ENCODE measurements at regions not wholly inside any gene's neighbourhood (a gene's known extent, or its start where the extent isn't known, plus 50 kb on each side); places are given as distances from the start of the nearest gene placed in this dataset.

DNA sequence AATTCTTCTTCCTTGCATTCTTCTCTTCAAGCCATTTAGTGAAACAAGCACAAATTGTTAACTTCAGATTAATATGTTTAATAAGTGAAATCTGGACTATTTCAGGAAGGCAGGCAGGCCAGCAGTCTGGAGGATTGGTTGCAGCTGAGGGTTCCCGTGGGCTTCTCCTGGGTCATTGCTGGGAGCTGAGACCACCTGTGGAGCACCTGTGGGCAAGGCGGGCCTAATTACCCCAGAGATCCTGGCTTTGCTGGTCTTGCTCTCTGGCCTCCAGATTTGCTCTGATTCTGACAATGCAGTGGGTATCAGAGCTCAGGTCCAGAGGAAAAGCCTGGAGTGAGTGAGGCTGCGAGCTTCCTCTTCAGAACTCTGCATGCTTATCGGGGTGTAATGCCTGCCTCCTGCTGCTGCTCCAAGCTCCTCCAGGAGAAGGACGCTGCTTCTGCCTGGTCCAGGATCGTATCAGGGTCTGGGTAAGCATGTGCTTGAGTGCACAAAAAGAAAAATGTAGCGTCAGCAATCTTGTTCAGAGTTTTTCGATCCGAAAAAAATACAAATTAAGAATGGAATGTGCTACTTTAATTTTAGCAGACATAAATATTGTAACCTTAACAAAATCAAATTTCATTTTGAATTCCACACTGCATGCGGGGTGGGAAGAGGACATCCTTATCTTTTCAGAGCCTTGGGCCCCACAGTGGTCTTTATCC is 93.8 kb downstream of the TMEM30B start:
- H3K79me2 ChIP-seq, result no peaks in the 10 kb centered on the region
- no peak overlapping the region for H3K9ac ChIP-seq
- H3K36me3 ChIP-seq (ENCODE audit: control insufficient read depth, insufficient read depth, low read length), result no peaks in the 10 kb centered on the region
- H3K27ac ChIP-seq, result peak overlapping the region; percentile 25
- peak overlapping the region; percentile 47 for H3K4me2 ChIP-seq (ENCODE audit: low read length)
- H3K4me1 ChIP-seq, result peaks cover 15% of the 10 kb centered on the region
- H3K4me3 ChIP-seq (ENCODE audit: low read depth, low read length), result peak overlapping the region; percentile 12
- H3K9me3 ChIP-seq (ENCODE audit: control insufficient read depth, low read length), result no peaks in the 10 kb centered on the region
- TF ChIP-seq, protein P1, sequence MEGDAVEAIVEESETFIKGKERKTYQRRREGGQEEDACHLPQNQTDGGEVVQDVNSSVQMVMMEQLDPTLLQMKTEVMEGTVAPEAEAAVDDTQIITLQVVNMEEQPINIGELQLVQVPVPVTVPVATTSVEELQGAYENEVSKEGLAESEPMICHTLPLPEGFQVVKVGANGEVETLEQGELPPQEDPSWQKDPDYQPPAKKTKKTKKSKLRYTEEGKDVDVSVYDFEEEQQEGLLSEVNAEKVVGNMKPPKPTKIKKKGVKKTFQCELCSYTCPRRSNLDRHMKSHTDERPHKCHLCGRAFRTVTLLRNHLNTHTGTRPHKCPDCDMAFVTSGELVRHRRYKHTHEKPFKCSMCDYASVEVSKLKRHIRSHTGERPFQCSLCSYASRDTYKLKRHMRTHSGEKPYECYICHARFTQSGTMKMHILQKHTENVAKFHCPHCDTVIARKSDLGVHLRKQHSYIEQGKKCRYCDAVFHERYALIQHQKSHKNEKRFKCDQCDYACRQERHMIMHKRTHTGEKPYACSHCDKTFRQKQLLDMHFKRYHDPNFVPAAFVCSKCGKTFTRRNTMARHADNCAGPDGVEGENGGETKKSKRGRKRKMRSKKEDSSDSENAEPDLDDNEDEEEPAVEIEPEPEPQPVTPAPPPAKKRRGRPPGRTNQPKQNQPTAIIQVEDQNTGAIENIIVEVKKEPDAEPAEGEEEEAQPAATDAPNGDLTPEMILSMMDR (IDR thresholded peaks at IDR 0.05), result no peak
- peak overlapping the region; percentile 16 for H2AFZ ChIP-seq
- H3K27me3 ChIP-seq (ENCODE audit: control insufficient read depth, insufficient read depth, low read length), result no peaks in the 10 kb centered on the region

DNA sequence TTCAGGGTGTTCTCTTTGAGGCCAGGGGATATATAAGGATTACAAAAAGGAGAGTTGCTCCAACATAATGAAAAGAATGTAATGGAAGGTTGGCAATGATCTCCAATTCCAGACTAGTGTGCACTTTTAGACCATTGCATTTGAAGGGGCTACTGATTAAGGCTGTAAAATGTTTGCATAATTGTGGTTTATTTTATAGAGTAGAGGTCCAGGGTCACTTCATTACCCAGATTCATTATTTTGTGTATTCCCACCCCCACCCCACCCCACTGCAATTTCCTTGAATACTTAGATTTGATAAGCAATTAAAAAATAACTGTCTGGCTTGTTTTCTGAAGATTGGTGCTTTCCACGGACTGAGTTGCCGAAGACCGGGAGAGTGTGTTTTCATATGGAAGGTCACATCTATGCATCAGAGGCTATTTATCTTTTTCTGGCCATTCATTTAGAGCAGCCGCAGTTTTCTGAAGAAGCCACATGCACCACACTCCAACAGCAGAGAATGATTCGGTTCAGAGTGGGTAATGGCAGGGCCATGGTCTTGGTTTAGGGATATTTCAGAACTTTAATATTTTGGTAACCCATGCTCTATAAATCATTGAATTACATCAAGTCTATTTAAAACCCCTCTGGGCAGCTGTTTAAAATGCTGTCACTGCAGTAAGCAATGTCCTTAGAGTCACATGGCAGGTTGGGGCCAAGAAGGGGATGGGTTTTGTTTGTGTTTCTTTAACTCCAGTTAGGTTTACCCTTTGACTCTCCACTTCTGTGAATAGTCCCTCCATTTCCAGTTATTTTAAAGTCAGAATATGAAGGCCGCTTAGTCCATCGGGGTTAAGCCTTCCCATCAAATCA is 94.6 kb downstream of the TMEM30B start:
- Histone ChIP-seq H3K27me3 (ENCODE audit: control insufficient read depth, insufficient read depth, low read length) (no peaks in the 10 kb centered on the region), H3K27ac (peak overlapping the region; percentile 25), H3K4me3 (ENCODE audit: low read depth, low read length) (no peak overlapping the region), H3K36me3 (ENCODE audit: control insufficient read depth, insufficient read depth, low read length) (no peaks in the 10 kb centered on the region), H3K9me3 (ENCODE audit: control insufficient read depth, low read length) (no peaks in the 10 kb centered on the region), H3K9ac (no peak overlapping the region), H2AFZ (no peak overlapping the region), H3K4me2 (ENCODE audit: low read length) (no peak overlapping the region), H3K79me2 (no peaks in the 10 kb centered on the region), H3K4me1 (peaks cover 15% of the 10 kb centered on the region)
- TF ChIP-seq, protein P1 (IDR thresholded peaks at IDR 0.05), result no peak

DNA sequence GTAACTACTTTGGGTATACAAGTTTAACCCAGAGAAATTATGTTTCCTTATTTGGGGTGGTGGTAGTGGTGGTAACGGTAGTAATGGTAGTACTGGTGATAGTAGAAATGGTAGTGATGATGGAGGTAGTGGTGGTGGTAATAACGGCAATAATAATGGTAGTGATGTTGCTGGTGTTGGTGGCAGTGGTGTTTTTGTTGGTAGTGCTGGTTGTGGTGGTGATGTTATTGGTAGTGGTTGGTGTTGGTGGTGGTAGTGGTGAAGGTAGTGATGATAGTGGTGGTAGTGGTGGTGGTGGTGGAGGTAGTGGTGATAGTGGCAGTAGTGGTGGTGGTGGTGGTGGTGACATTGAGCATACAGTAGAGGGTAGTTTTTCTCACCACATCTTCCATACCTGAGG is 95.6 kb downstream of the TMEM30B start:
- no peaks in the 10 kb centered on the region for H3K9me3 ChIP-seq (ENCODE audit: control insufficient read depth, low read length)

DNA sequence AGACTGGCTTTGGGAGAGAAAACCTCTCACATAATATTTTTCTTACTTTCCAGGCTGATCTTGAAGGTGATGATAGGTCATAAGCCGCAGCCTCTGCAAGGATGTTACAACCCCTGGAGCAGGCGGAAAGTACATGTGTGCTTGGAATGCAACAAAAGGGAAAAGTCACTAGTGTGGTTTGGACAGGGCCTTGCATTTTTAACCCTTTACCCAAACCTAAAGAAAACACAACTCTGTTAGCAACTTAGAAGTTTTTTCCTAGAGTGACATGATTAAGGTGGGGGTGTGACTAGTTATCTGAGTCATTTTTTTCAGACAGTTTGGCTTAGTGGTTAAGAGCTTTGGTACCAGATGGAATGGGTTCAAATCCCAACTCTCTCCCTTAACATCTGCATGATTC is 97.0 kb downstream of the TMEM30B start:
- Histone ChIP-seq H3K4me2 (ENCODE audit: low read length) (no peak overlapping the region), H3K27ac (no peak overlapping the region), H2AFZ (no peak overlapping the region), H3K27me3 (ENCODE audit: control insufficient read depth, insufficient read depth, low read length) (no peaks in the 10 kb centered on the region), H3K4me1 (peaks cover 12% of the 10 kb centered on the region), H3K36me3 (ENCODE audit: control insufficient read depth, insufficient read depth, low read length) (no peaks in the 10 kb centered on the region), H3K4me3 (ENCODE audit: low read depth, low read length) (no peak overlapping the region), H3K9me3 (ENCODE audit: control insufficient read depth, low read length) (no peaks in the 10 kb centered on the region), H3K79me2 (no peaks in the 10 kb centered on the region), H3K9ac (no peak overlapping the region)
- TF ChIP-seq, protein P1 (IDR thresholded peaks at IDR 0.05), result no peak

More for the DNA sequence above, 95.6 kb downstream of the TMEM30B start:
- Histone ChIP-seq H3K27ac (no peak overlapping the region), H3K4me1 (peaks cover 15% of the 10 kb centered on the region), H3K4me3 (ENCODE audit: low read depth, low read length) (no peak overlapping the region), H3K4me2 (ENCODE audit: low read length) (no peak overlapping the region), H3K79me2 (no peaks in the 10 kb centered on the region), H2AFZ (no peak overlapping the region), H3K9ac (no peak overlapping the region), H3K36me3 (ENCODE audit: control insufficient read depth, insufficient read depth, low read length) (no peaks in the 10 kb centered on the region), H3K27me3 (ENCODE audit: control insufficient read depth, insufficient read depth, low read length) (no peaks in the 10 kb centered on the region)
- TF ChIP-seq, protein P1 (IDR thresholded peaks at IDR 0.05), result no peak
